ENCODE measurements at regions not wholly inside any gene's neighbourhood (a gene's known extent, or its start where the extent isn't known, plus 50 kb on each side); places are given as distances from the start of the nearest gene placed in this dataset.
"Not testable (repeated sequence)": the region's sequence is repeated elsewhere in the genome, so short reads cannot be mapped to it uniquely, and the experiment has no call there.

GRCh38 chrX:47776292-47777006 is 60.3 kb upstream of the ZNF81 start:
- DNase-seq: no peak

GRCh38 chrX:47772764-47773163 is 63.9 kb upstream of the ZNF81 start:
- no peak for DNase-seq

- DNase-seq: no peak
Measured at GRCh38 chrX:47771473-47771872, 65.2 kb upstream of the ZNF81 start.

- not testable (repeated sequence) for DNase-seq
Measured at GRCh38 chrX:47762826-47763225, 73.9 kb upstream of the ZNF81 start.

- no peak for DNase-seq
Measured at GRCh38 chrX:47752685-47753084, 84.0 kb upstream of the ZNF81 start.

- peak; percentile 55 for DNase-seq
Measured at GRCh38 chrX:47751670-47752069, 85.0 kb upstream of the ZNF81 start.

- no peak for DNase-seq
Measured at GRCh38 chrX:47749185-47749967, 87.3 kb upstream of the ZNF81 start.

GRCh38 chrX:47748576-47748975 is 88.1 kb upstream of the ZNF81 start:
- no peak for DNase-seq

- no peak for DNase-seq
Measured at GRCh38 chrX:47746446-47746845, 87.5 kb upstream of the UXT start.

- DNase-seq: no peak
Measured at GRCh38 chrX:47745416-47745815, 86.4 kb upstream of the UXT start.

- DNase-seq: no peak
Measured at GRCh38 chrX:47743504-47743903, 84.5 kb upstream of the UXT start.

- DNase-seq: not testable (repeated sequence)
Measured at GRCh38 chrX:47738870-47739269, 79.9 kb upstream of the UXT start.

- peak; percentile 7 for DNase-seq
Measured at GRCh38 chrX:47723689-47724088, 64.7 kb upstream of the UXT start.

GRCh38 chrX:47723083-47723482 is 64.1 kb upstream of the UXT start:
- DNase-seq: no peak

GRCh38 chrX:47722260-47722659 is 63.3 kb upstream of the UXT start:
- DNase-seq: no peak

- not testable (repeated sequence) for DNase-seq
Measured at GRCh38 chrX:47715078-47715477, 56.1 kb upstream of the UXT start.

GRCh38 chrX:47712675-47713074 is 53.7 kb upstream of the UXT start:
- not testable (repeated sequence) for DNase-seq

GRCh38 chrX:47710252-47710651 is 51.3 kb upstream of the UXT start:
- no peak for DNase-seq
